ENCODE measurements at regions not wholly inside any gene's neighbourhood (a gene's known extent, or its start where the extent isn't known, plus 50 kb on each side); places are given as distances from the start of the nearest gene placed in this dataset.

DNA sequence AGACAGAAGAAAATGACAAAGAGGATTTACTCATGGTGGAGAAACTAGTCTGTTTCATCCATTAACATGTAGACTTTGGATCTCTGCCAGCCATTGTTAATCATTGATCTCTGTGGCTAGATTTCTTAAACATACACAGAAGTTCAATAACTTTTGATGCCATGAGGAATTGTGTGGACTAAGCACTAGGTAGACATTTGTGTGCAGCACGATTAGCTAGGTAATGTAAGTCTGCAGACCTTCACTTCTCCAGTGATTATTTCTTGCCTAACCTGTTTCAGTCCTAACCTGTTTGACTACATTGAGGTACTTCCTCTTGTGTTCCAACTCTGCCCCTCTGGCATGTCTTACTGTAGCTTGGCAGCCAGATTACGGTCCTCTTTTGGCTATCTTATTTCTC is 928.5 kb upstream of the ROBO1 start:
- FAIRE-seq (no peak), ATAC-seq (no peak), DNase-seq (ENCODE audit: low read depth in 1 of 2, low spot score in 1 of 2) (peak in 1 of 2 experiments; percentile 25)
- TF ChIP-seq RCOR1 (IDR thresholded peaks at IDR 0.05; ENCODE audit: low read depth, low read length) (no peak), CHD4 (IDR thresholded peaks at IDR 0.05; ENCODE audit: borderline replicate concordance) (no peak), EP300 (IDR thresholded peaks at IDR 0.05) (no peak), NFE2L2 (conservative IDR thresholded peaks at IDR 0.05; ENCODE audit: low read length) (no peak), NR3C1 (IDR thresholded peaks at IDR 0.05) (no peak), ZC3H11A (IDR thresholded peaks at IDR 0.05) (no peak), KDM5A (IDR thresholded peaks at IDR 0.05) (no peak), POLR2A (IDR thresholded peaks at IDR 0.05; ENCODE audit: low read length) (no peak), RAD21 (conservative IDR thresholded peaks at IDR 0.05 in 1 of 2, IDR thresholded peaks at IDR 0.05 in 1 of 2) (no peak), PBX3 (IDR thresholded peaks at IDR 0.05) (no peak), HEYL (CRISPR knock-in tag; IDR thresholded peaks at IDR 0.05) (no peak), EHF (CRISPR knock-in tag; IDR thresholded peaks at IDR 0.05) (no peak), JUN (IDR thresholded peaks at IDR 0.05) (no peak), HDAC2 (IDR thresholded peaks at IDR 0.05) (no peak), BCL3 (IDR thresholded peaks at IDR 0.05) (no peak), JUNB (IDR thresholded peaks at IDR 0.05) (no peak)
- Histone ChIP-seq H3K9me3 (no peaks in the 10 kb centered on the region), H3K4me2 (no peak overlapping the region), H3K4me1 (no peaks in the 10 kb centered on the region), H3K27ac (no peak overlapping the region), H3K4me3 (no peak overlapping the region)
- CTCF ChIA-PET = interaction anchor here (1.3 kb wide), 1 partner anchor 12 kb away, joined by 3 read pairs; no protein-coding TSS in a partner anchor
- POLR2A ChIA-PET = no interaction called here
- WGBS (ENCODE audit: missing lambda C conversion rate) = 3% methylated on average over 2 of the region's 2 CpGs

DNA sequence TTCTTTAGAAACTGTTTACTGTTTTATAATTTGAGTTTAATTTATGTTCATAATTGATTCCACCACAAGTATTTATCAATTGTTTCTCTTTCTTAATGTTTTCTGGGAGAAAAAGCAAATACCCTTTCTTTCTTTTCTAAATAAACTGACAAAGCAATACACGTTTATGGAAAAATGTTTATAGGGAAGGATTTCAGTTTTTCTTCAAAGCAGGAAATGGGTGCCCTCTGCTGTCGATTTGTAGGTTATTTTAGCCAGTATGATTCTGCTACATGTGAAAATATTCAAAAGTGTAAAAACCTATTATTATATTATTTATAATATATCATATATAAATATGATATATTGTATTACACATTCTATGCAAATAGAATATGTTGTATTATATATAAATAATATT is 921.0 kb upstream of the ROBO1 start:
- TF ChIP-seq FOSL2 (IDR thresholded peaks at IDR 0.05) (no peak), FOSL2 (CRISPR knock-in tag; IDR thresholded peaks at IDR 0.05) (no peak), FOXS1 (CRISPR knock-in tag; IDR thresholded peaks at IDR 0.05) (no peak), EP300 (IDR thresholded peaks at IDR 0.05) (no peak), RAD21 (conservative IDR thresholded peaks at IDR 0.05 in 1 of 2, IDR thresholded peaks at IDR 0.05 in 1 of 2) (peak; percentile 54 to 61), POLR2A (IDR thresholded peaks at IDR 0.05; ENCODE audit: low read length) (no peak), CTCF (IDR thresholded peaks at IDR 0.05) (peak; percentile 49; the same call in 2 of the 3 replicates), BHLHE40 (IDR thresholded peaks at IDR 0.05; ENCODE audit: low read depth, low read length) (no peak), SMC3 (IDR thresholded peaks at IDR 0.05) (peak; percentile 54)
- no peak overlapping the region for H3K27ac ChIP-seq
- FAIRE-seq (peak; percentile 97), DNase-seq (ENCODE audit: low read depth in 1 of 2, low spot score in 1 of 2) (peak in 1 of 2 experiments; percentile 52), ATAC-seq (no peak)
- no peaks in the 10 kb centered on the region for H3K9me3 ChIP-seq
- WGBS (ENCODE audit: missing lambda C conversion rate) = 1% methylated on average over 2 of the region's 2 CpGs
- H3K4me3 ChIP-seq = no peak overlapping the region
- CTCF ChIA-PET = interaction anchor here (0.9 to 1.4 kb wide), 2 partner anchors 19 to 1170 kb away, joined by 3 to 4 read pairs; no protein-coding TSS in a partner anchor
- H3K4me1 ChIP-seq = no peaks in the 10 kb centered on the region
- POLR2A ChIA-PET = no interaction called here
- H3K4me2 ChIP-seq = no peak overlapping the region

GRCh38 chr3:80682951-80683350 is 915.2 kb upstream of the ROBO1 start:
- ATAC-seq (no peak), DNase-seq (ENCODE audit: low read depth in 1 of 2, low spot score in 1 of 2) (no peak), FAIRE-seq (peak; percentile 63)
- Histone ChIP-seq H3K4me3 (no peak overlapping the region), H3K4me1 (no peaks in the 10 kb centered on the region), H3K4me2 (no peak overlapping the region), H3K27ac (no peak overlapping the region), H3K9me3 (peaks cover 2% of the 10 kb centered on the region; the same call in 1 of the 3 replicates)
- no peak for TF ChIP-seq USF2 (IDR thresholded peaks at IDR 0.05)
- no peak for TF ChIP-seq RAD21 (conservative IDR thresholded peaks at IDR 0.05 in 1 of 2, IDR thresholded peaks at IDR 0.05 in 1 of 2)
- ChIA-PET CTCF (no interaction called here), POLR2A (no interaction called here)
- WGBS (ENCODE audit: missing lambda C conversion rate) = 6% methylated on average over 1 of the region's 1 CpG

Measured in A549 (cell line).